HG03045 (cell line): ENCODE measurements at regions not wholly inside any gene's neighbourhood (a gene's known extent, or its start where the extent isn't known, plus 50 kb on each side); places are given as distances from the start of the nearest gene placed in this dataset.

Experiments
- ATAC-seq: cut with Tn5 transposase; IDR thresholded peaks from one replicate; pipeline ENCODE4 v1.9.1; 2021; ENCODE audit warnings: mild to moderate bottlenecking, moderate library complexity; ENCODE audit not compliant: unreplicated experiment

DNA sequence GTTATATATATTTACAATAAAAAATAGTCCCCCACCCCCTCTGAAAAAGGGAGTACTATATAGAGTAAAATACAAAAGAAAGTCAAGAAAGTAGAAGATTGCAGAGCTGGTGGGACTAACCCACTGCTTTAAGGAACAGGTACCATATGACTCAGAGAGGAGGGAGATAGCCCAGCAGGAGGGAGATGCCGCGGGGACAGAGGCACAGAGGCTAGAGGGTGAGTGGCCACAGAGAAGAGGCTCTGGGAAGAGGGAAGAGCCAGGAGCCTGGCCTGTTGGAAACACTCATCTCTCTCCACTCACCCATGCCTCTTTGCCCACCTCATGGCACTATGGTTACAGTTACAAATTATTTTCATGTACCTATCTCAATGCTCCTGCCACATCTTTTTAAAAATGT lies 53.6 kb upstream of the LYVE1 start:
- ATAC-seq = no peak

DNA sequence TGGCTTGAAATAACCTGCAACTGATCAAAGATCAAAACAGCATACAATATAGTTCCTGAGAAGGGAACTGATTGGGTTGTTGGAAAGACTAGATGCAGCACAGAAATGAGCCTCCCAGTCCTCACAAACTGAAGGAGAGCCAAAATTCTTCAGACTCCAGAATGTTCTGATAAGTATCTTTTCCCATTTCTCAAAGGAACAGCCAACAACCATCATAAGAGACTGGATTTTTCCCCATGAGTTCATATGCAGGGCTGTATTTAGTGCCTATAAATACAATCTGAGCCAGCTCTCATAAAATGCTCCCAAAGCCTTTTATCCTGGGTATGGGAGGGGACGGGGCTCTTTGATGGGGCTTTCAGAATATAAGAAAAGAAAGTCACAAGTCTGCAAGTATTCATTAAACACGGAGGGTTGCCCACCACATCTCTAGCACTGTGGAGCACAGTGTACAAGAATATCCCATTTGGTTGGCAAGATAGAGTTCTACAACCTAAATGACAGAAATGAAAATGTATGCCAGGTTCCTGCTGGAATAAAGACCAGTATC lies 50.7 kb upstream of the LYVE1 start:
- no peak for ATAC-seq

DNA sequence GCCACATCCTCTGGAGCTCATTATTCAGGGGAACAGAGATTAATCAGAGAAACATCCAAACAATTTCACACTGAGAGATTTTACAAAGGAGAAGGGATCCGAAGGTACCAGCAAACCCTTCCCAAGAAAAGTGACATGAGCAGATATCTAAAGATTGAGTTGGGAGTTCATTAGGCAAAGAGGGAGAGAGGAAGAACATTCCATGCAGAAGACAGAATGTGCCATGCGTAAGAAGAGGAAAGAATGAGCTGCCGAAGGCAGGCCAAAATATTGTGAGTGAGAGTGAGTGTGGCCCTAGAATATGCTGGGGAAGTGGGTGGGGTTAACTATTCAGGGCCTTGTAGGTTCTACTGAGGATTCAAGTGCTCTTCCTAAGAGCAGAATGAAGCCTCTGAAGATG lies 50.0 kb upstream of the LYVE1 start:
- no peak for ATAC-seq
